Left forelimb (tissue), 1 donor: ENCODE measurements at regions not wholly inside any gene's neighbourhood (a gene's known extent, or its start where the extent isn't known, plus 50 kb on each side); places are given as distances from the start of the nearest gene placed in this dataset.
"Not testable (repeated sequence)": the region's sequence is repeated elsewhere in the genome, so short reads cannot be mapped to it uniquely, and the experiment has no call there.

Source experiments
- DNase-seq: peaks from one replicate; pipeline ENCODE4 v3.0.0-alpha.2; 2018; ENCODE audit warnings: low spot score

GRCh38 chr5:106014262-106014661, 1656.5 kb downstream of the EFNA5 start:
- no peak for DNase-seq

GRCh38 chr5:106006242-106006641, 1664.5 kb downstream of the EFNA5 start:
- no peak for DNase-seq

GRCh38 chr5:105998991-105999390, 1671.7 kb downstream of the EFNA5 start:
- not testable (repeated sequence) for DNase-seq

- DNase-seq: no peak
These were observed 1677.7 kb downstream of the EFNA5 start for GRCh38 chr5:105993027-105993426.

- no peak for DNase-seq
These were observed 1688.2 kb downstream of the EFNA5 start for GRCh38 chr5:105982526-105982925.

- DNase-seq: no peak
These were observed 1692.7 kb downstream of the EFNA5 start for GRCh38 chr5:105978011-105978410.

- DNase-seq: no peak
These were observed 1693.6 kb downstream of the EFNA5 start for GRCh38 chr5:105977163-105977562.

- no peak for DNase-seq
These were observed 1699.8 kb downstream of the EFNA5 start for GRCh38 chr5:105970919-105971318.

GRCh38 chr5:105968981-105969380, 1701.8 kb downstream of the EFNA5 start:
- DNase-seq: no peak

- no peak for DNase-seq
These were observed 1707.0 kb downstream of the EFNA5 start for GRCh38 chr5:105963696-105964255.

GRCh38 chr5:105961572-105961971, 1709.2 kb downstream of the EFNA5 start:
- DNase-seq: no peak

GRCh38 chr5:105956456-105957196, 1714.1 kb downstream of the EFNA5 start:
- no peak for DNase-seq

- DNase-seq: no peak
These were observed 1716.4 kb downstream of the EFNA5 start for GRCh38 chr5:105954341-105954740.

- no peak for DNase-seq
These were observed 1717.1 kb downstream of the EFNA5 start for GRCh38 chr5:105953616-105954015.

GRCh38 chr5:105952875-105953274, 1717.9 kb downstream of the EFNA5 start:
- no peak for DNase-seq

GRCh38 chr5:105947461-105947860, 1723.3 kb downstream of the EFNA5 start:
- DNase-seq: no peak

- DNase-seq: no peak
These were observed 1725.3 kb downstream of the EFNA5 start for GRCh38 chr5:105945203-105945972.

GRCh38 chr5:105940181-105940580, 1730.6 kb downstream of the EFNA5 start:
- DNase-seq: no peak

GRCh38 chr5:105934171-105934570, 1736.6 kb downstream of the EFNA5 start:
- DNase-seq: no peak

- DNase-seq: no peak
These were observed 1738.8 kb downstream of the EFNA5 start for GRCh38 chr5:105931881-105932421.

GRCh38 chr5:105929858-105930257, 1740.9 kb downstream of the EFNA5 start:
- DNase-seq: no peak

- DNase-seq: no peak
These were observed 1746.4 kb downstream of the EFNA5 start for GRCh38 chr5:105924366-105924765.

GRCh38 chr5:105922574-105922973, 1748.2 kb downstream of the EFNA5 start:
- no peak for DNase-seq
